GM06990 (cell line): ENCODE measurements at regions not wholly inside any gene's neighbourhood (a gene's known extent, or its start where the extent isn't known, plus 50 kb on each side); places are given as distances from the start of the nearest gene placed in this dataset.

Experiments used
- DNase-seq: peaks from one replicate; pipeline ENCODE4 v3.0.0-alpha.2; 2011; ENCODE audit not compliant: insufficient read length; ENCODE audit errors: extremely low read depth
- H3K27me3 ChIP-seq: replicated peaks from 2 replicates; pipeline ENCODE4 v1.6.0; 2011; ENCODE audit warnings: low read length; ENCODE audit not compliant: control insufficient read depth, insufficient read depth
- H3K36me3 ChIP-seq: 2 replicates; pipeline ENCODE4 v1.5.1; 2011; ENCODE audit warnings: low read length; ENCODE audit not compliant: control insufficient read depth, insufficient read depth
- H3K4me3 ChIP-seq: replicated peaks from 2 replicates; pipeline ENCODE4 v1.5.1; 2011; ENCODE audit warnings: low read depth, mild to moderate bottlenecking, control low read depth, low read length
- TF ChIP-seq, protein P1 (sequence below): IDR thresholded peaks from 2 replicates; pipeline ENCODE4 v1.5.1; 2011; ENCODE audit warnings: low read length, control low read depth, mild to moderate bottlenecking, inconsistent platforms; ENCODE audit not compliant: insufficient read depth, poor library complexity, severe bottlenecking

DNA sequence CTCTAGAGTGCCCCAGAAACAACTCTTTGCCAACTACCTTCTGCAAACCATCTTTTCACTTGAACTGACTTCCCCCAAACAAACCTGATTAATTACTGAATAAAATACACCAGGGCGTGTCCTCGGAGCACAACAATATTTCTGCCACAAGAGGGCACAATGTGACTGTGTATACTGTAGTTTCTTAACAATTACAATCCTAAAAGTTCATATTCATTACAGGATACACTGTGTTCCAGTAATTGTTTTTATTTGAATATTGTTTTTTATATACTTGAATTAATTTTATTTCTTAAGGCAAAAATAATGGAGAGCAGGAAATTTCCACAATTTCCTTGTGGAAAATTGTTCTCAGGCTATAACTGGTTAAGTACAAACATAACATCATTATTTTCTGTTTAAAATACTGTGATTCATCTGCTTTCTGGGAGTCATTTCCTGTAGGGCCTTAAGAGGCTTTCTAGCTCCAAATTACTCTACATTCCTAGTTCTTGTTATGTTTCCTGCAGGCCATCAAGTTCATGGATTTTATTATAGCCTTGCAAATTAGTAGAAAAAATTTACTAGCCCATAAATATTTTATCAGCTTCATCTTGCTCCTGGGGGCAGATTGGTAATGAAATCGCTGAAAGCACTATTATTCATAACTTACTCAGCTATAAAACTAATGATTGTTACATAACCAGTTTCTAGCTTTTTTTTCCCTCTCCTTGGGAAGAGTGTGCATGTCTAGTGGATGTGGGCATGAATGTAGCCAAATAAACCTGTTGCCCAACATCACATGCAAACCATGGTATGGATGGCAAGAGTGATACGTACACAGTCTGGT is 51.9 kb upstream of the SLC22A16 start:
- peak; percentile 23 for DNase-seq
- TF ChIP-seq, protein P1, sequence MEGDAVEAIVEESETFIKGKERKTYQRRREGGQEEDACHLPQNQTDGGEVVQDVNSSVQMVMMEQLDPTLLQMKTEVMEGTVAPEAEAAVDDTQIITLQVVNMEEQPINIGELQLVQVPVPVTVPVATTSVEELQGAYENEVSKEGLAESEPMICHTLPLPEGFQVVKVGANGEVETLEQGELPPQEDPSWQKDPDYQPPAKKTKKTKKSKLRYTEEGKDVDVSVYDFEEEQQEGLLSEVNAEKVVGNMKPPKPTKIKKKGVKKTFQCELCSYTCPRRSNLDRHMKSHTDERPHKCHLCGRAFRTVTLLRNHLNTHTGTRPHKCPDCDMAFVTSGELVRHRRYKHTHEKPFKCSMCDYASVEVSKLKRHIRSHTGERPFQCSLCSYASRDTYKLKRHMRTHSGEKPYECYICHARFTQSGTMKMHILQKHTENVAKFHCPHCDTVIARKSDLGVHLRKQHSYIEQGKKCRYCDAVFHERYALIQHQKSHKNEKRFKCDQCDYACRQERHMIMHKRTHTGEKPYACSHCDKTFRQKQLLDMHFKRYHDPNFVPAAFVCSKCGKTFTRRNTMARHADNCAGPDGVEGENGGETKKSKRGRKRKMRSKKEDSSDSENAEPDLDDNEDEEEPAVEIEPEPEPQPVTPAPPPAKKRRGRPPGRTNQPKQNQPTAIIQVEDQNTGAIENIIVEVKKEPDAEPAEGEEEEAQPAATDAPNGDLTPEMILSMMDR, result peak; percentile 60
- H3K4me3 ChIP-seq, result no peak overlapping the region
- no peaks in the 10 kb centered on the region for H3K27me3 ChIP-seq
- no peaks in the 10 kb centered on the region for H3K36me3 ChIP-seq

DNA sequence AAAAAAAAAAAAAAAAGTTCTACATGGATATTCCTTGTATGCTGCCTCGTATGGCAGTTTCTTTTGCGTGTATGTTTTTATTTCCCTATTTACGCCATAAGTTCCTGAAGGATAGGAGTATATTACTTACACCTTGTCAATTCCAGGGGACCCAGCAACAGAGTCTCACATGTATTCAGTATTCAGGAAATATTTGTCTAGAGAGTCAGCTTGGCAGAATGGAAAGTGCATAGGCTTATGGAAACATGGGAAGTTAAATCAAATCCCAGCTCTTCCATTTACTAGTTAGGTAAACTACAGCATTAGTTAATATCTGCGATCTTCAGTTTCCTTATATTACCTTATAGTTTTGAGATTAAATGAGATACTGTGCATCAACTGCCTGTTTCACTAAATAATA is 51.1 kb upstream of the SLC22A16 start:
- DNase-seq, result no peak
- H3K4me3 ChIP-seq, result no peak overlapping the region
- no peaks in the 10 kb centered on the region for H3K27me3 ChIP-seq
- TF ChIP-seq, protein P1, result no peak
- H3K36me3 ChIP-seq, result no peaks in the 10 kb centered on the region

DNA sequence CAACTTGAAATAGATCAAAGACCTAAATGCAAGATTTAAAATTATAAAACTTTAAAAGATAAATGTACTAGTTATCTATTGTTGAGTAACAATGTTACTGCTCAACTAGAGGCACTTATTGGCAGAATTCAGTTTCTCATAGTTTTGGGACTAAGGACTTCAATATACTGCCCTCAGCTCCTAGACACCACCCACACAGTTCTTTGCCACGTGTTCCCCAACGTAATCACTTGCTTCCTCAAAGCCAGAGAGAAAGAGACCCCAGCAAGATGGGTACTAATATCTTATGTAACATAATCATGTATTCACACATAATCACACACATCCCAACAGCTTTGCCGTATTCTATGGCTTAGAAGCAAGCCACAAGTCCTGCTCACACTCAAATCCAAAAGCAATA is 50.3 kb upstream of the SLC22A16 start:
- no peak for DNase-seq

More for the DNA sequence above, 50.3 kb upstream of the SLC22A16 start:
- no peaks in the 10 kb centered on the region for H3K27me3 ChIP-seq
- no peak overlapping the region for H3K4me3 ChIP-seq
- no peaks in the 10 kb centered on the region for H3K36me3 ChIP-seq
- TF ChIP-seq, protein P1, result no peak
